Activated CD8-positive, alpha-beta memory T cell treated with anti-CD3 and anti-CD28 coated beads for 48 hours (primary cell): ENCODE measurements at regions not wholly inside any gene's neighbourhood (a gene's known extent, or its start where the extent isn't known, plus 50 kb on each side); places are given as distances from the start of the nearest gene placed in this dataset.

Source experiments
- DNase-seq, 3 experiments: peaks; one replicate each; pipeline ENCODE4 v3.0.0-alpha.2; 2020; ENCODE audit warnings: low read depth in 2 of 3, low spot score in 2 of 3

- no peak for DNase-seq
Measured at GRCh38 chr4:129403848-129404247, 307.9 kb downstream of the C4orf33 start.

- no peak for DNase-seq
Measured at GRCh38 chr4:129410115-129410514, 314.2 kb downstream of the C4orf33 start.

DNA sequence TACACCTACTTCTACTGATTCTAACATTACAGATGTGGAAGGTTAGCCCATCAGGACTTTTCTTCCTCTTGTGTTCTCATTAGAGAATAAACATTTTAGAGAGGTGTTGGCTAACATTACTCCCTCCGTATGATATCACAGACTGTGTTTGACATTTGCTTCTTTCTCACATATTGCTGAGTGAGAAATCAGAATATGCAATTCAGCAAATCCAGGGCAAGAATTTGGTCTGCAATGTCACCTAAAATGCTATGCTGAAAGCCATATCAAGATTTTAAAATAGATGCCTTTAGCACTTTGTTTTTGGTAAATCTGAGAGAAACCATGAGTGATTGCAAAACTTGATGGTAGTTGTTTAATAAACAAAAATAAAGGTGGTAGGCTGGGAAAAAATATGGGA, 319.1 kb downstream of the C4orf33 start:
- no peak for DNase-seq

- DNase-seq: no peak
Measured at GRCh38 chr4:129420637-129421036, 324.7 kb downstream of the C4orf33 start.

DNA sequence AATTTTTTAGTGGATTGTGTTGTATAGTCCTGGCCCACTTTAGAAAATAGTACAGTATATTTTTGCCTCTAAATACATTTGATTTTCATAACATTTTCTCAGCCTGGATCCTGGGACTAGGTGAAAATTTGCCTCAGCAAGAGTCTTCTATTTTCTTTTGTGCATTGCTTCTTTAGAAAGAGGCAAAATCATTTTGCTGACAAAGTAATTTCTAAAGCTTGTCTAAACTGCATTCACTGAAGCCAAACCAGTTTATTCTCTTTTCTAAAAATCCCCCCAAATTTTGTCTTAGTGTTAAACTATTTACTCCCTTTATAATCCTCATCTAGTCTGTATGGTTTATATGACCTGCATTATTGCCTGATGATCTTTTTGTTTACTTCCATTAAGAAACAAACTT, 326.3 kb downstream of the C4orf33 start:
- no peak for DNase-seq

GRCh38 chr4:129428454-129428853, 332.5 kb downstream of the C4orf33 start:
- DNase-seq: no peak

GRCh38 chr4:129429581-129430320, 333.8 kb downstream of the C4orf33 start:
- no peak for DNase-seq

GRCh38 chr4:129437347-129437746, 341.4 kb downstream of the C4orf33 start:
- DNase-seq: no peak

GRCh38 chr4:129438456-129438981, 342.6 kb downstream of the C4orf33 start:
- DNase-seq: no peak

- no peak for DNase-seq
Measured at GRCh38 chr4:129446074-129446473, 350.1 kb downstream of the C4orf33 start.

DNA sequence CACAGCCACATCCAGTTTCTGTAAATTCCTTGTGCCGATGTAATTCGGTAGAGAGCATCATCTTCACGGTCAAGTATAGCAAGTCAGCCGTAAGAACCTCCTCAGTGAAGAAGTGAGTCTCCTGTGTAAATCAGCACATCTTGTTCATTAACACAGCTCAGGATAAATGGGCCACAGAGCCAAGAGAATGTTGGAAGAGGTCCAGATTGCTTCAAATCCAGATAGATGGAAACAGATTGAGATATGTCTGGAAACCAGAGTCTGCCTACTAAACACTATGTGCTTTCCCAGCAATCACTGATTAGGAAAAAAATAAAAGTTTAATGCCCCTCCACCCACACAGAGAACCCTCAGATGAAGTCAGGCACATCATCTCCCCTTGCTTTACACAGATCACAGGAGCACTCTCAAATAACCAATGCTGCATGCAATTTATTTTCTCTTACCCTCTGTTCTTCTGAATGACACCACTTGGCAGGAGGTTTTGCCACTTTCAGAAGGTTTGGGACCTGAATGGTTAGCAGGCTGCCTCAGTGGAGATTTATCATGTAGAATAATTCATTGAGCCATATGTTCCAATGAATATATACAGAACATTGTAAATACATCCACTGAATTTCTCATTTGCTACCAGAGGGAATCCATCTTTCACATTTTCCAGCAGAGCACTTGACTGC, 357.7 kb downstream of the C4orf33 start:
- DNase-seq: no peak

- DNase-seq: no peak
Measured at GRCh38 chr4:129455482-129455881, 359.5 kb downstream of the C4orf33 start.

DNA sequence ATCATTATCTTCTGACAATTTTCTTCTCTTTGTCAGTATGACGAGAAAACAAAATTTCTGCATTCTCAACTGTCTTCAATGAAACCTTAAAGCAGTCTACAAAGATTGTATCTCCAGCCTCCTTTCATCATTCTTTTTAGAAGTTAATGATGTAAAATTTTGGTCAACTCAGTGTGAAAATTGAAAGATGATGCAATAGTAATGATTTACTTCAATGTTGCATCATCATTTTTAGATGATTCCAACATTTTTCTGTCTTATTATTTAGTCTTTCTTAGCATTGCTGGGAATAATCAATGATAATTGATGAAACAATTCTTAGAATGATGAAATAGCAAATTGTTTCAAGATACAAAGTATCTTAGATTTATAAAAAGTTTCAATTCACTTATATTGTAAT, 372.7 kb downstream of the C4orf33 start:
- DNase-seq: no peak

GRCh38 chr4:129474698-129475097, 378.7 kb downstream of the C4orf33 start:
- no peak for DNase-seq

GRCh38 chr4:129481107-129481506, 385.2 kb downstream of the C4orf33 start:
- DNase-seq: no peak

DNA sequence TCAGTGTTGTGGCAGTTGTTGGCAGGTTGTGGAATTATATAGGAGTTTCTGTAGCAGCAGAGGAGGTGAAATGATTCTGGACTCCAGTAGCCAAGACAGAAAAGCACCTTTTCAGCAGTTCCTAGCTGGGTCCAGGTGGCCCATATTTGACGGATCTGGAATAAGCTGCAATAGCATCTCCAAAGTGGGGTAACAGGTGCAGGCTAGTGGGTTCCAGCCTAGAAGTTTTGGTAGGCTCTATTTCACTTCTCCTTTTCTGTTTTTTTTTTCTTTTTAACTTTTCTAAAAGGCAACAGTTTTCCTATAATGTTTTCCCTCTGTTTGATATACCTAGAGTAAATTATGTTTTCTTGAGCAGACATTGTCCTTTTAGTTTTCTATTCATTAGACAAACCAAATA, 392.5 kb downstream of the C4orf33 start:
- no peak for DNase-seq

GRCh38 chr4:129490516-129490915, 394.6 kb downstream of the C4orf33 start:
- DNase-seq: no peak

- DNase-seq: no peak
Measured at GRCh38 chr4:129498626-129499025, 402.7 kb downstream of the C4orf33 start.

DNA sequence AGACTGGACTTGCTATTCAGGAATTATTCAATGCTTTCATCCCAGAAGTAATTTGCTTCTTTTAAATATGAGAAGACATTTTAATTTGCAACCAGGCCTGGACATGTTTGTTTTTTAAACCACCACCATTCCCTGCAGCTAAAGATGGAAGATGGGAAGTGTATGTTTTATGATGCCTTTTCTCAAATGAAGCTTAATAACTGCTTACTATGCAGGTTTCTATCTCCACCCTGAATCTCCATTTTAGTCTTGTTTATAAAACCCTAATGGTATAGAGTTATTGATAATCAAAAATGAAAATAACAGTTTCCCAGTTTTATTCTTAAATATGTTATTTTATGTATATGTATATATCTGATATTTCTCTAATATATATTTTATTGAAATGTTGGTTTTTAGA, 418.9 kb downstream of the C4orf33 start:
- DNase-seq: no peak

GRCh38 chr4:129515356-129515755, 419.4 kb downstream of the C4orf33 start:
- no peak for DNase-seq

DNA sequence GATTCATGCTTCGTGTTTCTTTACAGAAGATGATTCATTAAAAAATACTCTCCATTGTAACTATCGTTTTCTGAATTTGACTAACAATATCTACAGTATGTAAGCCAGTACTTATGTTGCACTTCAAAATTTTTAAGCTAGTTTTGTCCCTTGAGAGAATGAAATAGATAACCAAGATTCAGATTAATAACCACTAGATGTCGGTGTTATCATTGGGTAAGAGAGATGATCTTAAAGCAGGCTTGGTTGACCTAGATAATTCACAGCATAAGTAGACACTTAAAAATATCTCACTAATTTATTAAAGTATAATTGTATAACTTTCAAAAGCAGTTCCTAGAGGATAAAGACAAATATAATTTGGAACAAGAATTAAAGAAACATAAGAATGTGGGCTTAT, 430.9 kb downstream of the C4orf33 start:
- DNase-seq: no peak

GRCh38 chr4:129531253-129531652, 435.3 kb downstream of the C4orf33 start:
- no peak for DNase-seq

GRCh38 chr4:129532573-129532972, 436.6 kb downstream of the C4orf33 start:
- no peak for DNase-seq
